ENCODE measurements at regions not wholly inside any gene's neighbourhood (a gene's known extent, or its start where the extent isn't known, plus 50 kb on each side); places are given as distances from the start of the nearest gene placed in this dataset.

DNA sequence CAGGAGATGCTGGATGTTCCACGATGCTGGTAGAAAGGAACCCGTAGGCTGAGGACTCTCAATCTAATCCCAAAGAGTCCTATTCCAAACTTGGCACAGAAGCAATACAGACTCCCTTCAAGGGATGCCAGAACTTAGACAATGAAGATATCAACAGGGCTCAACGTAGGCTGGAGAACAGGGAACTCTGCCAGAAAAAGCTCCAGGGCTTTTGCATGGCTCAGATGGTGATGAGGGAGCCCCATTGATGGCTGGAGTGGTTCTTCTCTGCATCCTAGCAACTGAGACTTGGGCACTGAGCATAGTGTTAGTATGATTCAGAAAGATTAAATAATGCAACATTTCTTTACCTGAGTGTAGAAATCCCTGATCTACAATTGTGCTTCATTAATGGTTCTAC lies 117.2 kb upstream of the NCK2 start:
- Histone ChIP-seq H3K36me3 (ENCODE audit: control insufficient read depth, insufficient read depth, low read length) (no peaks in the 10 kb centered on the region), H3K27ac (ENCODE audit: insufficient read depth, low read length) (no peak overlapping the region), H4K5ac (ENCODE audit: low read depth, low read length) (no peak overlapping the region), H3K79me1 (ENCODE audit: low read depth in 1 of 2, low read length in 2 of 2) (no peaks in the 10 kb centered on the region), H3K14ac (replicated peaks; ENCODE audit: low read depth, low read length) (no peak overlapping the region), H4K91ac (ENCODE audit: insufficient read depth, low read depth, low read length) (no peak overlapping the region), H2BK120ac (ENCODE audit: low read depth, low read length) (no peak overlapping the region), H2BK5ac (ENCODE audit: low read depth, low read length, poor library complexity, severe bottlenecking) (no peak overlapping the region), H3K4me3 (ENCODE audit: insufficient read depth, low read depth, low read length) (no peak overlapping the region), H4K20me1 (ENCODE audit: insufficient read depth, low read length) (no peaks in the 10 kb centered on the region), H4K8ac (ENCODE audit: low read depth in 2 of 2, low read length in 2 of 2) (no peak overlapping the region), H3K27me3 (ENCODE audit: control insufficient read depth, insufficient read depth, low read length) (peaks cover 38% of the 10 kb centered on the region), H3K23ac (ENCODE audit: low read depth, low read length) (no peak overlapping the region), H3K9ac (ENCODE audit: low read depth, low read length) (no peak overlapping the region), H3K56ac (ENCODE audit: extremely low read depth, insufficient read depth, low read length) (no peak overlapping the region), H3K4ac (ENCODE audit: low read depth, low read length) (no peak overlapping the region), H2BK20ac (ENCODE audit: low read depth, low read length) (no peak overlapping the region), H3K9me3 (ENCODE audit: control insufficient read depth, insufficient read depth, low read length) (peaks cover 2% of the 10 kb centered on the region; the same call in 1 of the 2 replicates), H2AK9ac (replicated peaks; ENCODE audit: low read depth, low read length, poor library complexity) (no peak overlapping the region), H2AFZ (replicated peaks; ENCODE audit: low read length, poor library complexity) (no peak overlapping the region), H3K9me1 (ENCODE audit: insufficient read depth, low read length) (no peaks in the 10 kb centered on the region), H3K4me2 (ENCODE audit: low read depth, low read length) (no peak overlapping the region), H2AK5ac (ENCODE audit: low read depth, low read length) (no peak overlapping the region), H3K18ac (ENCODE audit: low read depth, low read length) (no peak overlapping the region), H2BK15ac (ENCODE audit: low read depth, low read length) (no peak overlapping the region), H3K4me1 (ENCODE audit: control insufficient read depth, insufficient read depth, low read length) (no peaks in the 10 kb centered on the region)
- TF ChIP-seq MXI1 (IDR thresholded peaks at IDR 0.05; ENCODE audit: borderline replicate concordance, low read depth, low read length), result no peak
- POLR2A ChIA-PET (ENCODE audit: unreplicated experiment), result no interaction called here
- dilution Hi-C loops (cut with HindIII; ENCODE audit: low sequenced_read_pairs, unreplicated experiment) (no loop called here), intact Hi-C loops (cut with micrococcal nuclease) (no loop called here), in situ Hi-C loops (cut with MboI; ENCODE audit: low sequenced_read_pairs) (no loop called here)
- DNase-seq (no peak), ATAC-seq (ENCODE audit: low read depth) (no peak)
- CTCF ChIA-PET, result no interaction called here
- 0% methylated on average over 1 of the region's 3 CpGs; no CpG with 5 or more reads in 1 of the 2 experiments for WGBS, 2 experiments (ENCODE audit: extremely low coverage in 2 of 2, insufficient read length in 1 of 2)
- no TSS peak for BruUV-seq (replicated peaks)
